ELF-1 (cell line): ENCODE measurements at regions not wholly inside any gene's neighbourhood (a gene's known extent, or its start where the extent isn't known, plus 50 kb on each side); places are given as distances from the start of the nearest gene placed in this dataset.

Source experiments
- DNase-seq: peaks from one replicate; pipeline ENCODE4 v3.0.0-alpha.2; 2016; ENCODE audit warnings: low read depth, low spot score

DNA sequence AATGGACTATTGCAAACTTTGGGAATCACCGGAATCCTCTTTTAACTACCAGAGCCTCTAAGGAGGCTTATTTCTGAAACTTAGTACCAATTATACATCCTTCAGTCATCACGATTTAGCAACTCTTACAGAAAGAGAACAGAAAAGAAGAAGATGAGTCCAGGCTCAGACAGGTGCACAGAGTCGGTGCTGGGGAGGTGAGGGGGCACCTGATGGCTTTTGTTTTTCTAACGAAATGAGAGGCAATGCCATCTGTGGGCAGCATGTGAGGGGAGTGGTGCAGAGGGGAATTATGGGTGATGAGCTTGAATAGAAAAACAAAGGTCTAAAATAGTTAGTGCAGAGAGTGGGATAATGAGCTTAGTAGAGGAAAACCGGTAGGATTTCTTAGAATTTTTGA is 522.6 kb downstream of the CMPK2 start:
- no peak for DNase-seq

DNA sequence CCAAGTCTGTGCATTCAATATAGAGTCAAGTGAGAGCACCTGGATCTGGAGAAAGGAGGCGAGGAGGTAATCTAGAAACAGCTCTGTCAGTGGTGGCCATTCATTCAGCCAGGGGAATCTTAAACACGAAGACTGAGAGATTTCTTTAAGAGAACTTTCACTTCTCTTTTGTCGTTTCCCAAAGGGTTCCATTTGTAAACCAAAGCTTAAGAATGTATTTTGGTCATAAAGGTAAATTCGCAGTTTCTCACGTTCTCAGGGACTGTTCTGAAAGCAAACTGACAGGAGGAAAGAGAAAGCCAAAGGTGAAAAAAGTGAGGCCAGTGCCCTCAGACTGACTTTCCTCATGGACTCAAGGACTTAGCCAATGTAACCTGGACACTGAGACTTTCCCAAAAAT is 513.5 kb downstream of the CMPK2 start:
- DNase-seq, result no peak

DNA sequence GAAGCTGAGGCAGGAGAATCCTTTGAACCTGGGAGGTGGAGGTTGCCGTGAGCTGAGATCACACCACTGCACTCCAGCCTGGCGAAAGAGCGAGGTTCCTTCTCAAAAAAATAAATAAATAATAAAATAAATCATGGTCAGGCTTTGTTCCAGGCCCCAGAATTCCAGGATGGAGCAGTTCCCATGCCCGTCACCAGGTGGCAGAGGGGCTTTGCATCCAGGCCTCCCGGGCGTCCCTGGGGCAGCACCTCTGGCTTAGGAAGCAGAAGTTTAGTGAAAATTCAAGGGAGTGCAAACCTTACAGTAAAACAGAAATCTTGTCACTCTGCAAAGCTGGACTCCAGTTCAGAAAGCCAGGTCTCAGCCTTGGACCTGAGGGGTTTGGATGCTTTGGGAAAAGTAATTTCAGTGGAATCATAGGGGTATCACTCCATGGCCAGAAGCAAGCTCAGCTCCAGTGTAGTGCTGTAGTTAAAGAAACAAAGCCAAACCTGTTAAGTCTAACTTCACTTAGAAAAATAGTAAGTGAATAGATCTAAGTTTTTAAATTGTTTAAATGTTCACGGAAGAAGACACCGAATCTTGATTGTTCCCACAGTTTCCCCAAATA is 512.7 kb downstream of the CMPK2 start:
- DNase-seq, result peak; percentile 67

DNA sequence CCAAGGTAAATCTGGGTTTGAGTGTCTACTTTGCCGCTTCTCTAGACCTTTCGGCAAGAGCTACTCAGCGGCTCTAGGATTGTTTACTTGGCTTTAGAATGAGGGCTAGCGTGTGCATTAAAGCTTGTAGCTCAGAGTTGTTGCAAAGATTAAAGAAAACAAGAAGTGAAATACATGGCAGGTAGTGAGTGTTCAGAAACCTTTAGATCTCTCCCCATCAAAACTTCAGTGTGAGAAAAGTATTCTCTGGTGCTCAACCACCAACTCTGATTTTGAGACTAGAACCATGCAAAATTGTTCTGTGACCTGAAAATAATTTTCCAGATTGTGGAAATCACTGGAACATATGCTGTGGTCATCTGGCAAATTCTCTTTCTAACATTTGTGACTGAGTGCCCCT is 512.0 kb downstream of the CMPK2 start:
- DNase-seq, result no peak

DNA sequence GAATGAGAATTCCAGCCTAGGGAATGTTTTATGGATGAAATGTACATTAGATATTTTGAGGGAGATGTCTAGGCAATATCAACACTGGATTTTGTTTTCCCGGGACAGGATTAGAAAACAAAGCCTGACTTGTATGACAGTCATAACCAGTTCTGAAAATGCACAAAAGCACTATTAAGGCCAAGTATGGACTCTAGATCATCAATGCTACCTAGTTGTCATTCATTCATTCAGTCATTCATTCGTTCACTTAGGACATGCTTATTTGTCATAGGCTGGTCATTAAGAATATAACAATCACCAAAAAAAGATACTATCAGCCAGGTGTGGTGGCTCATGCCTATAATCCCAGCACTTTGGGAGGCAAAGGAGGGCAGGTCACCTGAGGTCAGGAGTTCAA is 511.2 kb downstream of the CMPK2 start:
- DNase-seq, result no peak

DNA sequence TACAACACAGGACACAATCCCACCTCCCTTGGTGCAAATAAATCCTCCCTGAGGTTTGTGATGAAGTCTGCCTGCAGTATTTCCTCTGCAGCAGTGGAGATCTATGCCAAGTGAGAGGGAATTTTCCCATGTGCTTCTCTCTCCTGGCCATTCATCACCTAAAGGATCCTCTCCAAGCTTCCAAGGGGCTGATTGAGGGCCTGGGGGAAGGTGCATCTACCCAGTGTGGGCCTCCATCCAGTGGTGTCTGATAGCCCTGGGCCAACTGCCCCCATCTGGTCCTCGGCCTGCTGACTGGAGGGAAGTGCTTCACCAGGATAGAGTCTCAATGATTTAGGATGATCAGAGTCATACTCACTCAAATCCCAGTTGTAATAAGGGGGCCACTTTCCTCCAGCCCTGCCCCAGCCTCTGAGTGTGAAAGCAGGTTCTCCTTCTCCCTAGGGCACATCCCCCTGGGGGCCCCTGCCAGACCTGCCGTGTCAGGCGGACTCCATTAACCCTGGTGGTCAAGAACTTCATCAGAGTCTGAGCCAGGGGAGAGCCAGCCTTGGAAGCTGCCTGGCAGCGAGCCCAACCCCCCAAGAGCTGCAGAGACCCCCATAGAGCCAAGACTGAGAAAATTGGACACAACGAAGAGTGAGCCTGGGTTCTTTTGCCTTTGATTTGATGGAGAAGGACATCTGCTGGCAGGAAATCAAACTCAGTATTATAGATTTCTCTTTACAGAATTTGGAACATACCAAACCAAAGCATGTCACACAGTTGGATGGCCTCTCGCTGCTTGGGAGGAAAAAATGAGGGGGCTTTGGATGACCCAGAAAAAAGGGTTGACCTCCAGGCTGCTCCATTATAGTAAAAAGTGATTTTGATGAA is 509.6 kb downstream of the CMPK2 start:
- DNase-seq, result no peak

DNA sequence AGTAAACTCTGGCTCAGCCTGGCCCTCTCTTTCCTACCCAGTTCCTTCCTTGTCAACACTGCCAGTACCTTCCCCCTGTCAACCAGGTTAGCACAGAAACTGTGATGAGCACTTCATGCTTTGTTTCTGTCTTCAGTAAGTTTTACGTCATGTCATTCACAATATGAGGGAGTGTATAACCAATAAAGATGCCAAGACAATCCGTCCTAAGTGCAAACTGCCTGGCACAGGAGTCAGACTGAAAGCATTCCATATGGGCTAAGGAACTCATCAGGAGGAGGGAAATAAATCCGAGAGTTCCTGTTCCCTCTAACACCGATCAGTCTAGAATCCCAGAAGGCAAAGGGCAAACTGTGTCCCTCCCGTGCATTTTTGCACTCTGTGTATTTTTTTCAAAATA is 507.2 kb downstream of the CMPK2 start:
- DNase-seq, result no peak

DNA sequence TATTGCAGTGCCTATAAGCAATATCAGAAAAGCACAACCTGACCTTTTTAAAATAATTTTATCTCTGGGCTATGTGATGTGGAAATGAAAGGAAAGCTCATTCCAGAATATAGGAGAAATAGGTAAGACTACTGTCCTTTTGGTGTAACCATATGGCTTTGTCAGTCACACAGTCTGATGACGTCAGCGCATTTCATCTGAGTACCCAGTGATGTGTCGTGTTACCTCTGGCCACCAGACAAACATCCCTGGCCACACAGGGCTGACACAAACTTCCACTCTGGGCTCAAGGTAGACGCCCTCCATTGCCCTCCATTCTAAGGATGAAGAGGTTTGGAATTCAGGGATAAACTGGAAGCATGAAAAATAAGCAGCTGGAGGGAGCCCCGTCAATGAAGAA is 506.7 kb downstream of the CMPK2 start:
- DNase-seq, result no peak

DNA sequence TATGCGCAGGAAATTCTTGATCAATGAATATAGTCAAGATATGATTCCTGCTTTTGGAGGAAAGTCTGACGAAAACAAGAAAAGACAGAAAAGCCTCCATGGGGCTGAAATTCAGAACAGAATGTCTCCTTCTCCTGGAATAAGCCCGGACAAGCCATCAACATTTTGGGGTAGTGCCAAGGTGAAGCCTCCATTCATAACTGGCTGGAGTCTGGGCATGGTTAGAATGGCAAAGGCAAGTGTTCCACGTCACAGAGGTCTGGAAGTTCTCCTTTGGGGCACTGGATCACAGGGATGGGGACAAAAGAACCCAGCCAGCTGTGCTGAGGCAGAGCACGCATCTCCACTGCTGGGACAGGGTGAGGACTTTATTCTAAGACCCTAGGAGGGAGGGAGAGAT is 505.7 kb downstream of the CMPK2 start:
- DNase-seq, result no peak

DNA sequence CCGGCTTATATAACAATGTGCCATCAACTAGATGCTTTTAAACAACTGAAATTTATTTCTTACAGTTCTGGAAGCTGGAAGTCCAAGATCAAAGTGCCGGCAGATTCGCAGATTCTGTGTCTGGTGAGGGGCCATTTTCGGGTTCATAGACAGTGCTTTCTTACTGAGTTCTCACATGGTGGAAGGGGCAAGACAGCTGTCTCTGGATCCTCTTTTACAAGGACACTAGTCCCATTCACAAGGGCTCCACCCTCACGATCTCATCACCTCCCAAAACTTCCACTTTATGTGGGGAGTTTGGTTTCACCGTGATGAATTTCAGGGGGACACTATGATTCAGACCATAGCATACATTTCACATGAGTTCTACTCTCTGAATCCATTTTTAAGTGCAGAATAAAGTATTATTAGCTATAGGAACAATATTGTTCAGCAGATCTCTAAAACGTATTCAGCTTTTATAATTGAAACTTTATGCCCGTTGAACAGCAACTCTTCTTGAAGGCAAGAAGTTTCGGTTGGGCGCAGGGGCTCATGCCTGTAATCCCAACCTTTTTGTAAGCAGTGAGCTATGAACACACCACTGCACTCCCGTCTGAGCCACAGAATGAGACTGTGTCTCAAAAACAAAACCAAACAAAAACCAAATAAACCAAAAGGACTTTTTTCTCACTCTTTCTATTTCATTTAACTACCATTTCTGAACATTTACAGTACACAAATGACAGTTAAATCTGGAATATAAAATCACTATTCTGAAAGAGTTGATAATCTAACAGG is 502.8 kb downstream of the CMPK2 start:
- no peak for DNase-seq

DNA sequence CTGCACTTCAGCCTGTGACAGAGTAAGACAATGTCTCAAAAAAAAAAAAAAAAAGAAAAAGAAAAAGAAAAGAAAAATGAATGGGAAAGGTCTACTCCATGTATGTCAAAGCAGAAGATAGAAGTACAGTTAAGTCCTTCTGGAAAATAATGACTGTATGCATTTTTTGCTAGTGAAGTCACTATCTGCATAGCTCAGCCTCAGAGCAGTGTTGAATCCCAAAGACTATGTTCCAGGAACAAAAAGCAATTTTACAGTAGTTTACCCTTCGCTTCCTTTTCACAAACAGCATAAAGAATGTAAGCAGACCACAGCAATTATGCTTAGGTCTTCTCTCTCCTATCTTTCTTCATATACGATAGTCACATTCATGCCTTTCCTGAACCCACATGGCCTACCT is 497.4 kb downstream of the CMPK2 start:
- DNase-seq, result no peak

DNA sequence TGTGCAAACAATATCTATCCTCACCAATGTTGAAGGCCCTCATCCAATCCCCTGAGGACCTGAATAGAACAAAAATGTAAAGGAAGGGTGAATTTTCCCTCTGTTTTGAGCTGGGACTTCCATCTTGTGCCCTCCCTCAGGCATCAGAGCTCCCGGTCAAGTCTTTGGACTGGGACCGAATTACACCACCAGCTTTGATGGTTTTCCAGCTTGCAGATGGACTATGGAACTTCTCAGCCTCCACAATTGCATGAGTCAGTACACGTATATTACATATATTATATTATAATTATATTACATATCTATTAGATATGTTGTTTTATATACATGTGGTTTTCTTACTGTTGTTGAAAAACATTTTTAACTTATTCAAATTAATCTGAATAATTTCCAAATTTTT is 496.4 kb downstream of the CMPK2 start:
- no peak for DNase-seq

DNA sequence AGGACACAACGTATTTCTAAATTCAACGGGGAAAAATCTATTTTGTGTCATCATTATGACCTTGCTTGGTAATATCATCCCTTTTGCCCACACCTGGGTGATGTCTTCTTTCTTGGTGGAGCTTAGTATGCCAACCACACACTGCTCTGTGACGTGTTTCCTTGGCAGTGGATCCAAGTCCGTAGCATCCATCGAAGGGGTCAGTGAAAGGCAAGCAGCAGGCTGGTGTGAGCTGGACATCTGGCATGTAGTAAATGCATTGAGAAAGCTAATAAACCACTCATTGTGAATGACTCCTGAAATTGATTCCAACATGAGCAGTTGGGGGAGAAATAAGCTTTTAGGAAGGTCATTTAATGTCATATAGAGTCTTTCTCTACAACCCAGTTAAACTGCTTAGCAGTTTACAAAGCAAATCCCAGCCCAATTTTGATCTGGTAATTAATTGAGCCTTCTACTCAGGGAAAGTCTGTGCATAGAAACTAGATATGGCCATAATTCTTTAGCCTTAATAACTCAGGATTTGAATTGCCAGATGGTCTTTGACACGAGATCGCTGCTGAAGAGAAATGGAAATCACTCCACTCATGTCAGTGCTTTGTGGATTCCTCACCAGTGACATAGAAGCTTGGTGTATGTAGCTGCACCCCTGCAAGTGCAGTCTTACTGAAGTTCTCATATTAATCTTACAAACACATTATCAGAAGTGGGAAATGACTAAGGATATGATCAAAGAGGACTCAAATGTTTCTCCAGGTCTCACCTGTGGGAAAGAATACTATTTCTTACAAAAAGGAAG is 494.8 kb downstream of the CMPK2 start:
- no peak for DNase-seq

DNA sequence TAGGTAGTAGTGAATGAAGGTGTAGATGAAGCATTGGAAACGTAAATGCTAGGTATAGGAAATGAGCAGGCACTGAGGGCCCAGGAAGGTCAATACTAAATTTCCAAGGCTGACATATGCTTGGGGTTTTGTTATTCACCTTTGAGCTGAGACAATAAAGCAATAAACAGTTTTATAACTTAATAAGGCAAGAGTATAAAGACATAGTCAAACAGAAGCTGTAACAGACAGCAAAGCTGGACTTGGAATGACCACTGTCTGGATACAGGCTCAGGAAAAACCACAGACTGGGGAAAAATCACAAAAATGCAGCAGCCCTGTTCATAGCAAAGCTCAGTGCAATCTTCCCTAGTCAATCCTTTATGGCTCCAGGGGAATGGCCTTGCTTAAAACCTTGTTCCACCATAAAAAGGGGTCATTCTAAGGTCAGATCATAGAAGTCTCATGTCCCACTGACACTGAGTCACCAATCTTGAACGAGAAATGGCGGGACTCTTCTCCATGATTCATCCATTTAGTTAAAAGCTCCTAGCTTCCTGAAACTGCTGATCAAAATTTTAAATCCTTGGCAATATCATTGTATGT is 493.3 kb downstream of the CMPK2 start:
- DNase-seq, result peak; percentile 7

DNA sequence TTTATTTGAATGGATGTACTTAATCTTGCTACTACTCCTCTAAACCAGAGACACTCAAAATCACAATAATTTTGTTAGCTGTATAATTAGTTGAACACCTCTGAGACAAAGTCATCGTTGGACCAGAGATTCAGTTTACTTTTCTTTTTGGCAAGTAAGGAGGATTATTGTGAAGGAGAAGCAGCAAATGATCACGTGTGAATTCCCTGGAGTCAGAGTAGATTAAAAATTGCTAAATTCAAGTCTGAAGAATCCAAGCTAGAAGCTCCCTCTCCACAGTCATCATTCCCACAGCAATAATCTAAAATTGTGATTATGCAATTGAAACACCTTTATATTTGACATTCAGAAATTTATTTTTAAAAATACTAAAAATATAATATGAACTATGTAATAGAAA is 484.4 kb downstream of the CMPK2 start:
- no peak for DNase-seq

DNA sequence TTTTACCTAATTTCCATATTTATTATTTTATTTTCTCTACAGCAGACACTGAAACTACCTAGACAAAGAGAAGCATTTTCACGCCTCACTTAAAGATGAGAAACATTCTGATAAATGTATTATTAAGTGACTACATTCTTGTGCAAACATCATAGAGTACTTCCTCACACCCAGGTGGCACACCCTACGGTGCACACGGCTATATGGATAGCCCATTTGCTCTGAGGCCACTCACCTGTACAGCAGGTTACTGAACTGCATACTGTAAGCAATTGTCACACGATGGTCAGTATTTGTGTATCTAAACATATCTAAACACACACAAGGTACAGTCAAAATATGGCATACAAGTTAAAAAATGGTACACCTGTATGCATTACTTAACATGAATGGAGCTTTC is 481.4 kb downstream of the CMPK2 start:
- DNase-seq, result no peak

DNA sequence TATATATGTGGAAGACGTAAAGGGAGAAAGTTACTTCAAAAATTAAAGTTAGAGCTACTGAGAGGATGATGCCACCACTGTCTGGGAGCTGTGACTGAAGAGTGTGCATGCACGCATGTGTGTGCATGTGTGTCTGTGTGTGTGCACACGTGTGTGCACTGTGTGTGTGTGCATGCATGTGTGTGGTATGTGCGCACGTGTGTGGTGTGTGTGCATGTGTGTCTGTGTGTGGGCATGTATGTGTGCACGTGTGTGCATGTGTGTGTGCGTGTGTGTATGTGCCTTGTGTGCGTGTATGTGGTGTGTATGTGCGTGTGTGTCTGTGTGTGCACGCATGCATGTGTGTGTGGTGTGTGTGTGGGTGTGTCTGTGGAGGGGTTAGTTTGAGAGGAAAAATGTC is 473.4 kb downstream of the CMPK2 start:
- no peak for DNase-seq

DNA sequence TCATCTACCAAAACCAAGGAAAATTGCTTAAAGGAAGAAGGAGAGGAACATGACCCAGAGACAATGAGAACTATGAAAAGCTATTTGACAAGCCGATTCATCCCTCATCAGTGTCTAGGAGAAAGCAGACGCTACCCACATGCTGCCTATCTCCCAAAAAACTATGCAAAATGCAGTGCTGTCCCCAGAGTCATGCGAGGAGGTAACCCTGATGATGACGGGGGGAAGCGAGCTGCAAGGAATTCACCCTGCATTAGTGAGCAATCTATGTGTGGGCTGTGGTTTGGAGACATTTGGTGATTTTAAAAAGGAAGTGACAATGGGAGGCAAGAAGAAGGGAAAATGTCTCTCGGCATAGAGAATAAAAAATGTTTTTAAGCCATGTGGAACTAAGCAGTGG is 472.7 kb downstream of the CMPK2 start:
- DNase-seq, result no peak

DNA sequence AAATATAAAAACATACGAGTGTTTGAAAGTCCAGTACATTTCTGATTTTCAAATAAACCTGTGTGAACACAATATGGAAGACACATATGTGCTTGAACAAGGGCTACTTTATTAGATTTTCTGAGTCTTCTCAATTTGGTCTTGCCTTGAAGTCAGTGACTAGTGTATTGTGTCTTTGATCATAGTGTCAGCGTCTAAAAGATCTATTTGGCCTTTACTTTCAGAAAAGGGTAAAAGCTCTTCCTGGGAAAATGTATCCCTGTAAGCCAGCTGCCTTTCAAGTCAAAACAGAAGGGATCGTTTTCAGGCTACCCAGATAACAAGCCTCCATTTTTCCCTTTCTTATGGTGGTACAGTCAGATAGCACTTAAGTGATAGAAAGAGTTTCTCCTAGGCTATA is 471.9 kb downstream of the CMPK2 start:
- no peak for DNase-seq

DNA sequence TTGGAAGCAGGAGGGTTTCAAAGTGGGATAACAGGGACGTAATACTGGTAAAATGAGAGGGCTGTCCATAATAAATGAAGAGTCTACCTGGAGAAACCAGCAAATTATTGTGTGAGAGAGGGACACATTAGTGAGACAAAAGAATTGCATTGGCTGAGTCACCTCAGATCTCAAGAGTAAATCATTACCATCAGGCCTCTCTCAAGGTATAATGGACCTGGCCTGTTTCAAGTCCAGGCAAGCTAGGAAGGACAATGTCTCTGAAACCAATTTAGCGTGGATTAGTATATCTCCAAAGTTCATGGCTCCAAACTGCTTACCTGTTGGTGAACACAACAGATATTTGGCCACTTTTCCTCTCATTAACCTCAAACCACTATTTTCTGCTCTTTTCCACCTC is 471.4 kb downstream of the CMPK2 start:
- no peak for DNase-seq

DNA sequence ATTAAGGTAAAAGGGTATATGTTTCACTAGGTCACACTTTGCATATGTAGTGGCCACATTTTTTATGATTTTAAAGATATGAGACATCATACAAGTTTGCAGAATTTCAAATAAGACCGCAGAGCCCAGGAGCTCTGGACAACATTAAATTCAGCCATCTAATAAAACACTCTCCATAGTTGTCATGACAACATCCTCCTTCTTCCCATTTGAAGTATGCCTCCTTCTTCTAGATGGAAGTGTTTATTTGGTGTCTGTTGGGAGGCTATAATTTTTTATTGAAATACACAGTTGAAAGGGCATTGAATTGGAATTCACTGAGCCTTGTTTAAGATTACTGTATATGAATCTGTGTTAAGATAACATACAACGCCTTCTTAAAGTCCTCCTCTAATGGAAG is 467.3 kb downstream of the CMPK2 start:
- no peak for DNase-seq

DNA sequence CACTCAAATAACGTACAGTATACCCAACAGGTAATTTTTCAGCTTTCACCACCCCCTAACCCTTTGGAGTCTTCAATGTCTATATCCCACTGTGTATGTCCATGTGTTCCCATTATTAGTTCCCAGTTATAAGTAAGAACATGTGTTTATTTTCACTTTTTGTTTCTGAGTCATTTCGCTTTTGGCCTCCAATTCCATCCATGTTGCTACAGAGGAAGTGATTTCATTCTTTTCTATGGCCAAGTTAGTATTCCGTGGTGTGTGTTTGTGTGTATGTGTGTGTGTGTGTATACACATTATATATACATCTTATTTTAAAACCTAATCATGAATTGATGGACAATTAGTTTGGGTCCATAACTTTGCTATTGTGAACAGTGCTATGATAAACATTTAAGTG is 464.4 kb downstream of the CMPK2 start:
- DNase-seq, result no peak
